ENCODE measurements at regions not wholly inside any gene's neighbourhood (a gene's known extent, or its start where the extent isn't known, plus 50 kb on each side); places are given as distances from the start of the nearest gene placed in this dataset.

DNA sequence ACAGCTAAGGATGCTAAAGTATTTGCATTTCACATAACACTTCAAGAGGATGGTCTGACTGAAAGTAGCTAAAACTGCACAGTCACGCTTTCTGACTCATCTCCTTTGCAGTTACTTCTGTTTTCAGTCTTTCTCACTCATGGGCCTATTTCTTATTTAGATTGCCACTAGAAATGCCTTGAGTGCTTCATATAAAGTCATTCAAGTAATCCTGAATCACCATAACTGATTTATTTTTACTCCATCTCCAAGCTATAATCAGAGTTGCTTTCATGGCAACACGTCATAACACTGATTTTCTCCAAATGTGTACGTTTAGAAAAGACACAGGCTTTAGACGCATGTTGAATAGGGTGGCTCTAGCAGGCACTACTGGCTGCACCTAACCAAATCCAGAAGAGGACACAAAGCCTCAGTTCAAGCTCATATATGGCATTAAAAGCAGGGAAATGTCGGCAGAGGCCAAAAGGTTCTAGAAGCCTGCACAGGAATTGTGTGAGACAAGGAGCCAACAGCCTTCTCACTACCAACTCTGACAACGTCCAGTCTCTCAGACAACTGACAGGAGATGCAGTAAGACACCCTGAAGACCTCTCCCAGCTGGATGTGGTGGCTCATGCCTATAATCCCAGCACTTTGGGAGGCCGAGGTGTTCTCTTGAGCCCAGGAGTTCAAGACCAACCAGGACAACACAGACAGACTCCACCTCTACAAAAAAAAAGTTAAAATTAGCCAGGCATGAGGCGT, 64.1 kb upstream of the BEND6 start:
- TF ChIP-seq, protein P1, sequence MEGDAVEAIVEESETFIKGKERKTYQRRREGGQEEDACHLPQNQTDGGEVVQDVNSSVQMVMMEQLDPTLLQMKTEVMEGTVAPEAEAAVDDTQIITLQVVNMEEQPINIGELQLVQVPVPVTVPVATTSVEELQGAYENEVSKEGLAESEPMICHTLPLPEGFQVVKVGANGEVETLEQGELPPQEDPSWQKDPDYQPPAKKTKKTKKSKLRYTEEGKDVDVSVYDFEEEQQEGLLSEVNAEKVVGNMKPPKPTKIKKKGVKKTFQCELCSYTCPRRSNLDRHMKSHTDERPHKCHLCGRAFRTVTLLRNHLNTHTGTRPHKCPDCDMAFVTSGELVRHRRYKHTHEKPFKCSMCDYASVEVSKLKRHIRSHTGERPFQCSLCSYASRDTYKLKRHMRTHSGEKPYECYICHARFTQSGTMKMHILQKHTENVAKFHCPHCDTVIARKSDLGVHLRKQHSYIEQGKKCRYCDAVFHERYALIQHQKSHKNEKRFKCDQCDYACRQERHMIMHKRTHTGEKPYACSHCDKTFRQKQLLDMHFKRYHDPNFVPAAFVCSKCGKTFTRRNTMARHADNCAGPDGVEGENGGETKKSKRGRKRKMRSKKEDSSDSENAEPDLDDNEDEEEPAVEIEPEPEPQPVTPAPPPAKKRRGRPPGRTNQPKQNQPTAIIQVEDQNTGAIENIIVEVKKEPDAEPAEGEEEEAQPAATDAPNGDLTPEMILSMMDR (IDR thresholded peaks at IDR 0.05; ENCODE audit: low read length) = no peak
- no peak for TF ChIP-seq EZH2 (IDR thresholded peaks at IDR 0.05; ENCODE audit: borderline replicate concordance, low read length)

Data from OCI-LY1 (cell line).